ENCODE measurements at regions not wholly inside any gene's neighbourhood (a gene's known extent, or its start where the extent isn't known, plus 50 kb on each side); places are given as distances from the start of the nearest gene placed in this dataset.

DNA sequence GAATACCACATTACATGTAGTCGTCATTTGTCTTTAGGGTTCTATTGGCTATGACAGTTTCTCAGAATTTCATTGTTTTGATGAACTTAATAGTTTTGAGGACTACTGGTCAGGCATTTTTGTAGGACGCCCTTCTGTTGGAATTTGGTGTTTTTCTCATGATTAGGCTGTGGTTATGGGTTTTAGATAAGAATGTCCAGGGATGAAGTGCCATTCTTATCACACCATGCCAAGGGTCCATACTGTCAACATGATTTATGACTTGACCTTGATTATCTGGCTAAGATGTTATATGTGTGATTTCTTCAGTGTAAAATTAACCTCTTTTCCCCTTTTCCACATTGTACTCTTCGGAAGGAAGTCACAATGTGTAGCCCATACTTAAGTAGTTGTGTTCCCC is 135.3 kb downstream of the DIPK2A start:
- H3K27me3 ChIP-seq = no peaks in the 10 kb centered on the region
- H3K36me3 ChIP-seq (ENCODE audit: low read depth, missing control alignments) = no peaks in the 10 kb centered on the region
- intact Hi-C loops (cut with DNase I; ENCODE audit: low total_unique reads) = no loop called here
- H3K4me1 ChIP-seq = no peaks in the 10 kb centered on the region
- no peaks in the 10 kb centered on the region for H3K9me3 ChIP-seq
- no peak overlapping the region for H3K4me3 ChIP-seq
- no peak overlapping the region for H3K27ac ChIP-seq
- TF ChIP-seq CTCF (IDR thresholded peaks at IDR 0.05) (no peak), POLR2A (IDR thresholded peaks at IDR 0.05) (no peak)
- WGBS, 2 donors = 91 to 92% methylated on average over 3 of the region's 3 CpGs
- no peak for DNase-seq

- Histone ChIP-seq H3K27me3 (no peaks in the 10 kb centered on the region), H3K9me3 (no peaks in the 10 kb centered on the region), H3K4me1 (no peaks in the 10 kb centered on the region), H3K36me3 (ENCODE audit: low read depth, missing control alignments) (no peaks in the 10 kb centered on the region), H3K27ac (no peak overlapping the region), H3K4me3 (no peak overlapping the region)
- 88 to 96% methylated on average over 1 of the region's 1 CpG for WGBS, 2 donors
- no peak for DNase-seq
- TF ChIP-seq CTCF (IDR thresholded peaks at IDR 0.05) (no peak), POLR2A (IDR thresholded peaks at IDR 0.05) (no peak)
- intact Hi-C loops (cut with DNase I; ENCODE audit: low total_unique reads) = no loop called here
These were observed 136.3 kb downstream of the DIPK2A start for GRCh38 chr3:144107923-144108322.

DNA sequence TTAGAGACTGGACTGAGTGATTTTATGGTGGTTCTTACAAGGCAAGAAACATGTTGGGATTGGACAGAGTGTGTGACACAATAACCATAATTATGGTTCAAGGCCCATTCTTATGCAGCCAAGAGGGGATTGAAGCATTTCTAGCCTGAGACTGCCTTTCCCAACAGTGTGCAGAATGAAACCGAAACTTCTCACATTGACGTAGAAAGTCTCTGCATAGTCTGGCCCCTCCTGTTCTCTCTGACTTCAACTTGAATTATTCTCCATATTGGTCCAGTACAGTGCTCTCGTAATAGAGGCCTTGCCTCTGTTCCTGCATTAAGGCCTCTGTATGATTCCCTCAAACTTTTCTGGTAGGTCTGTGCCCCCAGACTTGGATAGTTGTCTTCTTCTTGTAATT is 138.3 kb downstream of the DIPK2A start:
- Histone ChIP-seq H3K4me3 (no peak overlapping the region), H3K27ac (no peak overlapping the region), H3K9me3 (no peaks in the 10 kb centered on the region), H3K4me1 (no peaks in the 10 kb centered on the region), H3K36me3 (ENCODE audit: low read depth, missing control alignments) (no peaks in the 10 kb centered on the region), H3K27me3 (no peaks in the 10 kb centered on the region)
- TF ChIP-seq CTCF (IDR thresholded peaks at IDR 0.05) = no peak
- TF ChIP-seq POLR2A (IDR thresholded peaks at IDR 0.05) = no peak
- WGBS, 2 donors = 86 to 90% methylated on average over 3 of the region's 3 CpGs
- DNase-seq = no peak
- intact Hi-C loops (cut with DNase I; ENCODE audit: low total_unique reads) = no loop called here

DNA sequence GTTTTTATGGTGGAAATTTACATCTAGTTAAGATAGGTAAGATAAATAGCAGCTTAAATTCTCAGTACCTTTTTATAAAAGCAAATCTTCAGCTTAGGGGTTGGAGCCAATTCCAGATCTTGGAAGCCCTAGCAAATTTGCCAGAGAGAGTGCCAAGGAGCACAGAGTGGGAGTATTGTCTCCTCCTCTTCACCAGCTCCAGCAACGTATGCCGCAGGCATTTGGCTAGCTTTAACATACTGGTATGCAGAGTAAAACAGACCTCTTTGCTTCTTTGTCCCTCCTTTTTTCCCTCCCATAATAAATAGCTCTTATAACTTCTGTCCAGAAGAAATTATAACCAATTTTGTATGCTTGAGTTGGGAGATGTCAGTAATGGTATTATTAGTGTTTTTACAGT is 140.4 kb downstream of the DIPK2A start:
- intact Hi-C loops (cut with DNase I; ENCODE audit: low total_unique reads) = no loop called here
- Histone ChIP-seq H3K36me3 (ENCODE audit: low read depth, missing control alignments) (no peaks in the 10 kb centered on the region), H3K4me3 (no peak overlapping the region), H3K27ac (no peak overlapping the region), H3K4me1 (no peaks in the 10 kb centered on the region), H3K27me3 (no peaks in the 10 kb centered on the region), H3K9me3 (no peaks in the 10 kb centered on the region)
- DNase-seq = no peak
- WGBS, 2 donors = 54 to 55% methylated on average over 2 of the region's 2 CpGs
- TF ChIP-seq POLR2A (IDR thresholded peaks at IDR 0.05) (no peak), CTCF (IDR thresholded peaks at IDR 0.05) (no peak)

DNA sequence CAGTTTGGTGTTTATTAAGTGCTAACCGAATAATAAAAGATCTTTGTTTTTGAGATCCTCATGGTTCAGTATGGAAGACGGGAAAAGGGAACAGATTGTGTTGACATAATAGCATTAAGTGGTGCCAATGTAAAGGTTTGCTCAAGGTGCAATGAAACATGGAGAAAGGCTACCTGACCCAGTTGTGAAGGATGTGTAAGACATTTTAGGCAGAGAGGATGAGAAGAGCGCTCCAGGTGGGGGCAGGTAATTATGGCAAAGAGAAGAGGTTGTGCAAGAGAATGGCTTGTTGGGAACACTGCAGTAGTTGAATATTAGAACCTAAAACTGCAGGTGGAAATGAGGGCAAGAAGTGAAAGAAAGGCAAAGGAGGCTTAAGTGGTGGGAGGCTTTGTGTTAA is 140.8 kb downstream of the DIPK2A start:
- intact Hi-C loops (cut with DNase I; ENCODE audit: low total_unique reads) = no loop called here
- Histone ChIP-seq H3K9me3 (no peaks in the 10 kb centered on the region), H3K4me3 (no peak overlapping the region), H3K27ac (no peak overlapping the region), H3K27me3 (no peaks in the 10 kb centered on the region), H3K4me1 (no peaks in the 10 kb centered on the region), H3K36me3 (ENCODE audit: low read depth, missing control alignments) (no peaks in the 10 kb centered on the region)
- DNase-seq = no peak
- WGBS, 2 donors = 90 to 94% methylated on average over 3 of the region's 3 CpGs
- TF ChIP-seq CTCF (IDR thresholded peaks at IDR 0.05) = no peak
- no peak for TF ChIP-seq POLR2A (IDR thresholded peaks at IDR 0.05)
